ENCODE measurements at regions not wholly inside any gene's neighbourhood (a gene's known extent, or its start where the extent isn't known, plus 50 kb on each side); places are given as distances from the start of the nearest gene placed in this dataset.

- no peak for DNase-seq (ENCODE audit: low spot score)
- no peak for TF ChIP-seq CTCF (IDR thresholded peaks at IDR 0.05; ENCODE audit: unreplicated experiment)
- Mint-ChIP-seq H3K27me3 (ENCODE audit: unreplicated experiment) (no peaks in the 10 kb centered on the region), H3K4me1 (ENCODE audit: unreplicated experiment) (no peaks in the 10 kb centered on the region), H3K27ac (ENCODE audit: unreplicated experiment) (no peak overlapping the region), H3K4me3 (ENCODE audit: unreplicated experiment) (no peak overlapping the region), H3K36me3 (ENCODE audit: low read depth, unreplicated experiment) (no peaks in the 10 kb centered on the region), H3K9me3 (ENCODE audit: unreplicated experiment) (no peaks in the 10 kb centered on the region)
Measured at GRCh38 chr5:13215370-13215769, 729.1 kb downstream of the DNAH5 start.

DNA sequence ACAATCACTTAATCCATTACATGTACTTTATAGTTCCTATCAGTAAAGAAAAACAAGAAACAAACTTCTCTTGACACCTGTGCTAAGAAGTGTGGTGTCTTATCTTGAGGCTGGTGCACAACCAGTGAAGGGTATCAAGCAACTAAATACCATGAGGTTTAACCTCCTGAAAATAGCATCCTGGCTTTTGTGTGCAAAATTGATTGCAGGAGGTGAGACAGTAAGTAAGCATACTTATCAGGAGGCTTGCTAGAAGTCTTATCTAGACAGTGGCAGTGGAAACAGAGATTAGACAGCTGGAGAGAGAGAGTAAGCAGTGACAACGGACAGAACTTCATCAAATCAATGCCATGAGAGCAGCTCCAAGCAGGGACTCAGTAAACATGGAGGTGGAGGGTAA lies 730.3 kb downstream of the DNAH5 start:
- H3K9me3 Mint-ChIP-seq (ENCODE audit: unreplicated experiment) = no peaks in the 10 kb centered on the region

GRCh38 chr5:13212886-13213285 lies 731.6 kb downstream of the DNAH5 start:
- DNase-seq (ENCODE audit: low spot score) = no peak
- TF ChIP-seq CTCF (IDR thresholded peaks at IDR 0.05; ENCODE audit: unreplicated experiment) = no peak
- H3K36me3 Mint-ChIP-seq (ENCODE audit: low read depth, unreplicated experiment) = no peaks in the 10 kb centered on the region
- H3K4me1 Mint-ChIP-seq (ENCODE audit: unreplicated experiment) = no peaks in the 10 kb centered on the region
- no peak overlapping the region for H3K27ac Mint-ChIP-seq (ENCODE audit: unreplicated experiment)
- no peaks in the 10 kb centered on the region for H3K9me3 Mint-ChIP-seq (ENCODE audit: unreplicated experiment)
- no peaks in the 10 kb centered on the region for H3K27me3 Mint-ChIP-seq (ENCODE audit: unreplicated experiment)
- no peak overlapping the region for H3K4me3 Mint-ChIP-seq (ENCODE audit: unreplicated experiment)

More for the DNA sequence above, 730.3 kb downstream of the DNAH5 start:
- Mint-ChIP-seq H3K27ac (ENCODE audit: unreplicated experiment) (no peak overlapping the region), H3K27me3 (ENCODE audit: unreplicated experiment) (no peaks in the 10 kb centered on the region), H3K4me3 (ENCODE audit: unreplicated experiment) (no peak overlapping the region), H3K36me3 (ENCODE audit: low read depth, unreplicated experiment) (no peaks in the 10 kb centered on the region), H3K4me1 (ENCODE audit: unreplicated experiment) (no peaks in the 10 kb centered on the region)
- no peak for TF ChIP-seq CTCF (IDR thresholded peaks at IDR 0.05; ENCODE audit: unreplicated experiment)
- DNase-seq (ENCODE audit: low spot score) = no peak

DNA sequence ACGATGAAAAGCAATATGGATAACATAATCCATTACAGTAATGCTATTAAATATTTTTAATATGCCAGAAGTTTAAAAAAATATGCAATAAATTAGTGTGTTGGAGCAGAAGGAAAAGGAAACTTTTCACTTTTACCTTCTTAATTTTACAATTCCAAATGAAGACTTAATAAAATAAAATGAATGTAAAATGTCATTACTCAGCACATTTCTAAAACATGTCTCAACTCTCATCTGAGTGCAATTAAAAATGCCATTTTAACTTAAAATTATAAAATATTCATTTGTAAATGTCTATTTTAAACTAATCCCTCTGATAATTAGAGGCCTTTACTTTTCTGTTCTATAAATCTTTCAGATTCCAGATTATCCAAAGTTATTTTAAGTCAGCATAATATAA lies 733.4 kb downstream of the DNAH5 start:
- Mint-ChIP-seq H3K4me1 (ENCODE audit: unreplicated experiment) (no peaks in the 10 kb centered on the region), H3K27me3 (ENCODE audit: unreplicated experiment) (no peaks in the 10 kb centered on the region), H3K9me3 (ENCODE audit: unreplicated experiment) (no peaks in the 10 kb centered on the region), H3K4me3 (ENCODE audit: unreplicated experiment) (no peak overlapping the region), H3K36me3 (ENCODE audit: low read depth, unreplicated experiment) (no peaks in the 10 kb centered on the region), H3K27ac (ENCODE audit: unreplicated experiment) (no peak overlapping the region)
- DNase-seq (ENCODE audit: low spot score) = no peak
- TF ChIP-seq CTCF (IDR thresholded peaks at IDR 0.05; ENCODE audit: unreplicated experiment) = no peak

- H3K27me3 Mint-ChIP-seq (ENCODE audit: unreplicated experiment) = peaks cover under 1% of the 10 kb centered on the region
- no peak for DNase-seq (ENCODE audit: low spot score)
- H3K27ac Mint-ChIP-seq (ENCODE audit: unreplicated experiment) = no peak overlapping the region
- H3K9me3 Mint-ChIP-seq (ENCODE audit: unreplicated experiment) = no peaks in the 10 kb centered on the region
- no peak overlapping the region for H3K4me3 Mint-ChIP-seq (ENCODE audit: unreplicated experiment)
- no peaks in the 10 kb centered on the region for H3K36me3 Mint-ChIP-seq (ENCODE audit: low read depth, unreplicated experiment)
- TF ChIP-seq CTCF (IDR thresholded peaks at IDR 0.05; ENCODE audit: unreplicated experiment) = no peak
- no peaks in the 10 kb centered on the region for H3K4me1 Mint-ChIP-seq (ENCODE audit: unreplicated experiment)
Measured at GRCh38 chr5:13207112-13207511, 737.4 kb downstream of the DNAH5 start.
